ENCODE measurements at regions not wholly inside any gene's neighbourhood (a gene's known extent, or its start where the extent isn't known, plus 50 kb on each side); places are given as distances from the start of the nearest gene placed in this dataset.

DNA sequence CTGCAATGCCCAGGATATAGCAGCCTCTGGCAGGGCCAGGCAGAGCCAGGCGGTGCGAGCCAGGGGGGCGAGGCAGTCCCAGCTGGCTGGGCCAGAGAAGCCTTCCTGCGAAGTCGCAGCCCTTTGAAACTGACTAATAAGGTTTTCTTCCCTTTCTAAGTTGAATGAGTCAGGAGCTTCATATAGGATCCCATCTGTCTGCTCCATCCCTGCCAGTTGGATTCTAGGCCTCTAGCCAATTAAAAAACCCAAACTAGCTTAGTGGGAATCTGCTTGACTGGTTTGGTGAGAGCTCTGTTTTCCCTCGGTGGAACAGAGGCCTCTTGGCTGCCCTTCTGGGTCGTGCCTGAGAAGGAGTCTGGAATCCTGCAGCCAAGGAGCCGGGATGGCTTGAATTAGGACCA, 70.1 kb upstream of the RAPGEF1 start:
- Histone ChIP-seq H3K27me3 (ENCODE audit: control insufficient read depth, insufficient read depth, low read length) (no peaks in the 10 kb centered on the region), H3K4me3 (ENCODE audit: low read depth, low read length) (no peak overlapping the region), H3K36me3 (ENCODE audit: control insufficient read depth, insufficient read depth, low read length) (peaks cover 3% of the 10 kb centered on the region), H3K9me3 (ENCODE audit: control insufficient read depth, insufficient read depth, low read length) (no peaks in the 10 kb centered on the region), H3K4me1 (ENCODE audit: control insufficient read depth, insufficient read depth, low read length) (peaks cover 36% of the 10 kb centered on the region), H3K27ac (ENCODE audit: low read depth, low read length) (no peak overlapping the region)
- peak in 2 of 6 donors; percentile 78 to 96 for DNase-seq (ENCODE audit: low read depth in 4 of 6, low spot score in 6 of 6)
- 61% methylated on average over 6 of the region's 8 CpGs for WGBS (ENCODE audit: insufficient coverage)

DNA sequence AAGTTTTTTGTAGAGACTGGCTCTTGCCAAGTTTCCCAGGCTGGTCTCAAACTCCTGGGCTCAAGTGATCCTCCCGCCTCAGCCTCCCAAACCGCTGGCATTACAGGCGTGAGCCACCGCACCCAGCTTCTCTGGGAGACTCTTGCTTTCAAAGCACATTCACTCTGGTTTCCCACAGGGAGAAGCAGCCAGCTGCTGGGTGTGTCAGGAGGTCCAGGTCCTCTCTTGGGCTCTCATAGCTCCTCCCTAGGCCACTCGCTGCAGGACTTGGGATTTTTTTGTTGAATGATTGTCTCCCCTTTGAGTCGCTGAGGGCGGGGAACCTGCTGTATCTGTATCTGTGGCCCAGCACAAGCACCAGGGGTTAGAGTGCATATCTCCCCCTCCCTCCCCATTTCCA, 68.4 kb upstream of the RAPGEF1 start:
- H3K4me3 ChIP-seq (ENCODE audit: low read depth, low read length), result no peak overlapping the region
- no peaks in the 10 kb centered on the region for H3K27me3 ChIP-seq (ENCODE audit: control insufficient read depth, insufficient read depth, low read length)
- no peaks in the 10 kb centered on the region for H3K36me3 ChIP-seq (ENCODE audit: control insufficient read depth, insufficient read depth, low read length)
- no peak for DNase-seq (ENCODE audit: low read depth in 4 of 6, low spot score in 6 of 6)
- H3K4me1 ChIP-seq (ENCODE audit: control insufficient read depth, insufficient read depth, low read length), result peaks cover 28% of the 10 kb centered on the region
- WGBS (ENCODE audit: insufficient coverage), result 98% methylated on average over 4 of the region's 7 CpGs
- no peaks in the 10 kb centered on the region for H3K9me3 ChIP-seq (ENCODE audit: control insufficient read depth, insufficient read depth, low read length)
- no peak overlapping the region for H3K27ac ChIP-seq (ENCODE audit: low read depth, low read length)

DNA sequence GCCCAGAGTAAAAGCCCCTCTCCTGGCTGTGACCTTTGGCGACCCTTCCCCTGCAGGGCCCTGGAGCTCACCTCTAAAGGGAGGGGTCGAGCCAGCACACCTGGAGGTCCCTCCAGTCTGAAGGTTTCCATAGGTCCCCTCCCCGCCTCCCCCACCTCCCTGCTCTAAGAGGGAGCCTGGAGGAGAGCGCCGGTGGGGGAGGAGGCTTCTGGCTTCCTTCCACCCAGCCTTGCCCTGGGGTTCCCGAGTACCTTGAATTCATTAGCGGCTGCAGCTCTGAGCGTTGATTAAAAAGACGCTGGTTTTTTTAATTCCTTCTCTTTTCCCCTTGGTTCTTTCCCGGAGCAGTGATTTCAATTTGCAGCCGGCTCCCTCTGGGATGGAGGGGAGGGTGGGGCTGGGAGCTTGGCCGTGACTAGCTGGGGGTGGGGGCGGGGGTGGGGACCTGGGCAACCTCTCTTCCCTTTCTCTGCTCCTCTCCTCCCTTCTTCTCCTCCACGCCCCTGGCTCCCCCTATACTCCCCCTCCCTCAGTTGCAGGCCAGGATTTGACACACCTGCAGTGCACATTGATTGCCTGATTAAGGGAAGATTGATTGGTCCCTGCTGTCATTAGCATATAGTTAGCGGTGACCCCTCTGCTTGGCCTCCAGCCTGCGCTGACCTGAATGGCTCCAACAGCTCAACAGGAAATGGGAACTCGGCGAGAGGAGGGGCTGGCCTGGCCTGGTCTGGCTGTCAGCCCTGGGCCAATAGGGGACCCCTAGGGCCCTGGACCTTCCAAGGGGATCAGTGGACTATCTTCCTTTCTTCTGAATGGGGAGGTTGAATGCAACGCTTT, 67.5 kb upstream of the RAPGEF1 start:
- DNase-seq (ENCODE audit: low read depth in 4 of 6, low spot score in 6 of 6), result peak in 2 of 6 donors; percentile 17 to 72
- Histone ChIP-seq H3K4me3 (ENCODE audit: low read depth, low read length) (no peak overlapping the region), H3K4me1 (ENCODE audit: control insufficient read depth, insufficient read depth, low read length) (peaks cover 25% of the 10 kb centered on the region), H3K36me3 (ENCODE audit: control insufficient read depth, insufficient read depth, low read length) (no peaks in the 10 kb centered on the region), H3K27me3 (ENCODE audit: control insufficient read depth, insufficient read depth, low read length) (no peaks in the 10 kb centered on the region), H3K9me3 (ENCODE audit: control insufficient read depth, insufficient read depth, low read length) (no peaks in the 10 kb centered on the region), H3K27ac (ENCODE audit: low read depth, low read length) (no peak overlapping the region)
- WGBS (ENCODE audit: insufficient coverage), result 11% methylated on average over 8 of the region's 19 CpGs

DNA sequence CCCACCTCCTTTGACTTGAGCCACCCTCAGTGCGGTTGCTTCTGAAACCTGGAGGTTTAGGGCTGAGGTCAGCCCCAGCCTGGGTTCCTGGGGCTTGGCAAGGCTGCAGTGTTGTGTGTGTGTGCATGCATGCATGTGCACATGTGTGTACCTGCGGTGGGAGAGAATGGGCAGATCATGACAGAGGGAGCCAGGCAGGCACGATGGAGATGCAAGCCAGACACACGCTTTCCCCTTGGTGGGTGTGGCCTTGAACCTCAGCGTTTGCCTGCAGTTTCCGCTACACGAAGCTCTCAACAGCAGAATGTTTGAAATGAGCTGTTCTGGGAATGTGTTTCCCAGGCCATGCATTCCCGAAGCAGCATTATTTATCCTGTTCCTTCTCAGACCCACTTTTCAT, 65.9 kb upstream of the RAPGEF1 start:
- H3K27ac ChIP-seq (ENCODE audit: low read depth, low read length), result no peak overlapping the region
- peaks cover 25% of the 10 kb centered on the region for H3K4me1 ChIP-seq (ENCODE audit: control insufficient read depth, insufficient read depth, low read length)
- H3K36me3 ChIP-seq (ENCODE audit: control insufficient read depth, insufficient read depth, low read length), result no peaks in the 10 kb centered on the region
- 59% methylated on average over 7 of the region's 8 CpGs for WGBS (ENCODE audit: insufficient coverage)
- H3K9me3 ChIP-seq (ENCODE audit: control insufficient read depth, insufficient read depth, low read length), result no peaks in the 10 kb centered on the region
- H3K27me3 ChIP-seq (ENCODE audit: control insufficient read depth, insufficient read depth, low read length), result no peaks in the 10 kb centered on the region
- H3K4me3 ChIP-seq (ENCODE audit: low read depth, low read length), result no peak overlapping the region
- peak in 1 of 6 donors; percentile 18 for DNase-seq (ENCODE audit: low read depth in 4 of 6, low spot score in 6 of 6)

DNA sequence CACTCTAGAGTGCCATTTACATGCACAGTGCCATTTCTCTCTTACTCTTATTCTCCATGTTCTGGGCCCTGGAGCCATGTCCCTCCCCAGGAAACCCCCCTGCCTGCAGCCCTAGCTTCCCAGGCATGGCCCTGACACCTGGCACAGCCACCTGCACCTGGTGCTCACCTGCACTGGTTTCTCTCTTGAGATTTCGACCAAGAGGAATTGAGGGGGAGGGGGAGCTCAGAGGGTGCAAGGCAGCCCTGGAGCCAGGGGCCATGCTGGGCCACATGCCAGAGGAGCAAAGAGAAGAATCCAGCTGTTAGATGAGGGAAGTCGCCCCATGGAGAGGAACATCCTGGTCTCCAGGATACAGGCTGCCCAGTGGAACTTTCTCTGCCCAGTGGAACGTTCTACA, 65.0 kb upstream of the RAPGEF1 start:
- 47% methylated on average over 3 of the region's 3 CpGs for WGBS (ENCODE audit: insufficient coverage)
- H3K36me3 ChIP-seq (ENCODE audit: control insufficient read depth, insufficient read depth, low read length), result no peaks in the 10 kb centered on the region
- H3K4me1 ChIP-seq (ENCODE audit: control insufficient read depth, insufficient read depth, low read length), result peaks cover 15% of the 10 kb centered on the region
- no peak for DNase-seq (ENCODE audit: low read depth in 4 of 6, low spot score in 6 of 6)
- no peaks in the 10 kb centered on the region for H3K9me3 ChIP-seq (ENCODE audit: control insufficient read depth, insufficient read depth, low read length)
- H3K27me3 ChIP-seq (ENCODE audit: control insufficient read depth, insufficient read depth, low read length), result no peaks in the 10 kb centered on the region
- H3K27ac ChIP-seq (ENCODE audit: low read depth, low read length), result no peak overlapping the region
- H3K4me3 ChIP-seq (ENCODE audit: low read depth, low read length), result no peak overlapping the region

DNA sequence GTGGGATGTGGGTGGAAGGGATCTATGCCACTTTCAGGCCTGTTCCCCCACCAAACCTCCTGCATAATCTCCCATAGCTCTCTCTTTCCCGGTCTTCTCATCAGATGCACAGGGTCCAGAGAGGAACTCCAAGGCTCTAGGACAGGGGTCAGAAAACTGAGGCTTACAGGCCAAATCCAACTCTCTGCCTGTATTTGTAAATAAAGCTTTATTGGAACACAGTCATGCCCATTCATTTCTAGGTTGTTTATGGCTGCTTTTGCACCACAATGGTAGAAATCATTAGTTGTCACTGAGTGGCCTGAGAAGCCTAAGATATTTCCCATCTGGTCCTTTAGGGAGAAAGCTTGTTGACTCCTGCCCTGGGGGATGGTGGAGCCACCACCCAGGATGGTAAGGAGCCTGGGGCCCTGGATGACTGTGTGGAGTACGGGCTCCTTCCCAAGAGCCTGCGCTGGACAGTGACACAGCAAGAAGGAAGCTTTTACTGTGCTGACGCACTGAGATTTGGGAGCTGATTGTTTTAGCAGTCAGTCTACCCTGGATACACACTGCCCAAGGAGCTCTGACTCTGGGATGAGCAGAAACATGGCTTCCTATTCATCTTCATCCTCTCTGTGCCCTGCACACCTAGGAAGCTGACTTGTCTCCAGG, 64.0 kb upstream of the RAPGEF1 start:
- no peak overlapping the region for H3K27ac ChIP-seq (ENCODE audit: low read depth, low read length)
- WGBS (ENCODE audit: insufficient coverage), result 84% methylated on average over 3 of the region's 4 CpGs
- H3K9me3 ChIP-seq (ENCODE audit: control insufficient read depth, insufficient read depth, low read length), result no peaks in the 10 kb centered on the region
- no peak overlapping the region for H3K4me3 ChIP-seq (ENCODE audit: low read depth, low read length)
- no peaks in the 10 kb centered on the region for H3K36me3 ChIP-seq (ENCODE audit: control insufficient read depth, insufficient read depth, low read length)
- DNase-seq (ENCODE audit: low read depth in 4 of 6, low spot score in 6 of 6), result no peak
- H3K27me3 ChIP-seq (ENCODE audit: control insufficient read depth, insufficient read depth, low read length), result peaks cover 2% of the 10 kb centered on the region
- H3K4me1 ChIP-seq (ENCODE audit: control insufficient read depth, insufficient read depth, low read length), result peaks cover 8% of the 10 kb centered on the region

DNA sequence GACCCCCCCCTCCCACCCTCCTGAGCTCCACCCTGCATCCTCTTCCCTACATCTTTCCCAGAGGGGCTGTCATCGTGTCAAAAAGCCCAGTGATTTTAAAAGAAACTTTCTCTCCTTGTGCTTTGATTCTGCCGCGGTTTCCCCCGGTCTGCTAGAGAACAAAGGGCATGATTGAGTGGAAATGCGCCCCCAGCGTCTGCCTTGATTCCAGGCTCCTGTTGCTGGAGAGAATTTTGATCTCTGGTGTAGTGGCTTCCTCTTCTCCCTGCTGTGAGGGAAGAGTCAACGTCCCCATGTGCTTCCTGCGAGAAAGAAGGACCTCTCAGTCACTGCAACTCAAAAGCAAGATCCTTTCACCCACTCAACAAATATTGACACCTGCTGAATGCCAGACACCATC, 61.9 kb upstream of the RAPGEF1 start:
- H3K4me1 ChIP-seq (ENCODE audit: control insufficient read depth, insufficient read depth, low read length), result no peaks in the 10 kb centered on the region
- H3K27me3 ChIP-seq (ENCODE audit: control insufficient read depth, insufficient read depth, low read length), result peaks cover 2% of the 10 kb centered on the region
- no peak overlapping the region for H3K4me3 ChIP-seq (ENCODE audit: low read depth, low read length)
- no peaks in the 10 kb centered on the region for H3K36me3 ChIP-seq (ENCODE audit: control insufficient read depth, insufficient read depth, low read length)
- DNase-seq (ENCODE audit: low read depth in 4 of 6, low spot score in 6 of 6), result no peak
- 20% methylated on average over 2 of the region's 8 CpGs for WGBS (ENCODE audit: insufficient coverage)
- H3K27ac ChIP-seq (ENCODE audit: low read depth, low read length), result no peak overlapping the region
- no peaks in the 10 kb centered on the region for H3K9me3 ChIP-seq (ENCODE audit: control insufficient read depth, insufficient read depth, low read length)

DNA sequence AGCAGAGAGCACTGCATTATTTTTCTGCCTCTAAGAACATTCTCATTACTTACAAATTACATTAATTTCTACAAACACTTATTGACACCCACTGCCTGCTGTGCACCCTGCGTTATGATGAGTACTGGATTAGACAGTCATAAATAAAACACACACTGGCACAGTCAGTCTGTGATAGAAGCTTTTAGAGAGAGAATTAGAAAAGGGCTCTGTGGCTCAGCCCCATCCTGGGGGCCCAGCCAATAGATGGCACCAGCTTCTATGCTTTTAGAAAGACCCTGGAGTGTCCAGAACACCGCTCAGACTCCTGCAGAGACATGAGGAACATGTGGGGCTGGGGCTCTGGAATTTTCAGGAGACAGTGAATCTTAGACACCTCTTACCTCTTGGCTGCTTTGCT, 61.0 kb upstream of the RAPGEF1 start:
- Histone ChIP-seq H3K4me3 (ENCODE audit: low read depth, low read length) (no peak overlapping the region), H3K36me3 (ENCODE audit: control insufficient read depth, insufficient read depth, low read length) (no peaks in the 10 kb centered on the region), H3K27ac (ENCODE audit: low read depth, low read length) (no peak overlapping the region), H3K4me1 (ENCODE audit: control insufficient read depth, insufficient read depth, low read length) (no peaks in the 10 kb centered on the region), H3K27me3 (ENCODE audit: control insufficient read depth, insufficient read depth, low read length) (peaks cover 2% of the 10 kb centered on the region), H3K9me3 (ENCODE audit: control insufficient read depth, insufficient read depth, low read length) (no peaks in the 10 kb centered on the region)
- whole genome bisulfite sequencing (ENCODE audit: insufficient coverage), result no CpG with 5 or more reads among the region's 2 CpGs
- peak in 1 of 6 donors; percentile 73 for DNase-seq (ENCODE audit: low read depth in 4 of 6, low spot score in 6 of 6)

DNA sequence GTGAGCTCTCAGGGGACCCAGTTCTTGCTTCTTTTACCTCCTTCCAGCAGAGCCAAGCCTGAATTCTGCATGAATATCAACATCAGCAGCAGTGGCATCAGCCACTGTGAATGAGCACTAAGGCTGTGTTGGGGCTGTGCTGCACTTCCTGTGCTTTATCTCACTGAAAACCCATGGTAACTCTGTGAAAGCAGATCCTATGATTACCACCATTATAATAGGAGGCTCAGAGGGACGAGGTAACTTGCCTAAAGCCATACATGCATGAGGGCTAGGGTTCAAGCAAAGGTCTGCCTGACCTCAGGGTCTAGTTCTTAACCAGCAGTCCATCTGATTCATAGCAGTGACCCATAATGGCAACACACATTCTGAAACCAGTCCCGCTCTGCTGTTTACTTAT, 60.5 kb upstream of the RAPGEF1 start:
- WGBS (ENCODE audit: insufficient coverage), result no CpG with 5 or more reads among the region's 2 CpGs
- H3K27me3 ChIP-seq (ENCODE audit: control insufficient read depth, insufficient read depth, low read length), result peaks cover 2% of the 10 kb centered on the region
- no peak overlapping the region for H3K4me3 ChIP-seq (ENCODE audit: low read depth, low read length)
- no peak overlapping the region for H3K27ac ChIP-seq (ENCODE audit: low read depth, low read length)
- no peaks in the 10 kb centered on the region for H3K36me3 ChIP-seq (ENCODE audit: control insufficient read depth, insufficient read depth, low read length)
- H3K9me3 ChIP-seq (ENCODE audit: control insufficient read depth, insufficient read depth, low read length), result no peaks in the 10 kb centered on the region
- H3K4me1 ChIP-seq (ENCODE audit: control insufficient read depth, insufficient read depth, low read length), result no peaks in the 10 kb centered on the region
- DNase-seq (ENCODE audit: low read depth in 4 of 6, low spot score in 6 of 6), result no peak
